Thyroid gland (tissue), 4 donors: ENCODE measurements at regions not wholly inside any gene's neighbourhood (a gene's known extent, or its start where the extent isn't known, plus 50 kb on each side); places are given as distances from the start of the nearest gene placed in this dataset.

Experiments
- POLR2A ChIP-seq, 2 donors: fragments of 450-650 bp; IDR thresholded peaks; one replicate each; pipeline ENCODE4 v1.6.1; 2017; ENCODE audit warnings: antibody characterized with exemption in 2 of 2, mild to moderate bottlenecking in 2 of 2, moderate library complexity in 1 of 2
- TF ChIP-seq, protein P1 (sequence below), 6 experiments: fragments of 200-600 bp in 3 of 6; fragments of 450-650 bp in 3 of 6; sonication (generic) in 3 of 6; IDR thresholded peaks; one replicate each; pipeline ENCODE4 v1.5.1; 2016 to 2019; ENCODE audit warnings: antibody characterized with exemption in 6 of 6, mild to moderate bottlenecking in 2 of 6, inconsistent platforms in 1 of 6, moderate library complexity in 1 of 6

DNA sequence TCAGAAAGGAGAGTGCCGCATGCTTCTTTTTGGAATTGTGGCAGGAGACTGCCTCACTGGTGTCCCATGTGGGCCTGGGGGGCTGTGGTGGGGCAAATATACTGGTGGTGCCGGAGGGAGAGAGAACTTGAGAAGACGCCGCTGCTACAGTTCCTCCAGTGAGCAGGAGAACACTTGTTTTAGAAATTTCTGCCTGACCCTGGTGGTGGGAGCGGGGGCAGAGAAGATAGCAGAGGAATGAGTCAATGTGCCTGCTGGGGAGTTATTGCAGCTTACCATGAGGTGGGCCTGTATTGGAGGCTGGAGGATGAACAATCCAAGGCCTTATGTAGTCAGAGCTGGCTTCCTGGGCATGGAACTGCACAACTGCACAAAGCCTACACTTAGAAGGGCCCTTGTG is 211.8 kb downstream of the SNAPC1 start:
- TF ChIP-seq, protein P1, sequence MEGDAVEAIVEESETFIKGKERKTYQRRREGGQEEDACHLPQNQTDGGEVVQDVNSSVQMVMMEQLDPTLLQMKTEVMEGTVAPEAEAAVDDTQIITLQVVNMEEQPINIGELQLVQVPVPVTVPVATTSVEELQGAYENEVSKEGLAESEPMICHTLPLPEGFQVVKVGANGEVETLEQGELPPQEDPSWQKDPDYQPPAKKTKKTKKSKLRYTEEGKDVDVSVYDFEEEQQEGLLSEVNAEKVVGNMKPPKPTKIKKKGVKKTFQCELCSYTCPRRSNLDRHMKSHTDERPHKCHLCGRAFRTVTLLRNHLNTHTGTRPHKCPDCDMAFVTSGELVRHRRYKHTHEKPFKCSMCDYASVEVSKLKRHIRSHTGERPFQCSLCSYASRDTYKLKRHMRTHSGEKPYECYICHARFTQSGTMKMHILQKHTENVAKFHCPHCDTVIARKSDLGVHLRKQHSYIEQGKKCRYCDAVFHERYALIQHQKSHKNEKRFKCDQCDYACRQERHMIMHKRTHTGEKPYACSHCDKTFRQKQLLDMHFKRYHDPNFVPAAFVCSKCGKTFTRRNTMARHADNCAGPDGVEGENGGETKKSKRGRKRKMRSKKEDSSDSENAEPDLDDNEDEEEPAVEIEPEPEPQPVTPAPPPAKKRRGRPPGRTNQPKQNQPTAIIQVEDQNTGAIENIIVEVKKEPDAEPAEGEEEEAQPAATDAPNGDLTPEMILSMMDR (IDR thresholded peaks at IDR 0.05): no peak
- no peak for TF ChIP-seq POLR2A (IDR thresholded peaks at IDR 0.05)
